Right atrium auricular region (tissue), 2 donors: ENCODE measurements at regions not wholly inside any gene's neighbourhood (a gene's known extent, or its start where the extent isn't known, plus 50 kb on each side); places are given as distances from the start of the nearest gene placed in this dataset.

ENCODE experiments used
- DNase-seq: peaks from one replicate; pipeline ENCODE4 v3.0.0-alpha.2; 2019; ENCODE audit warnings: low spot score
- H3K27ac ChIP-seq, 2 donors: fragments of 200-600 bp; sonication (generic); 1 replicate in 1 of 2; 2 replicates in 1 of 2; pipeline ENCODE4 v1.5.1; 2016 to 2019
- H3K27me3 ChIP-seq, 2 donors: fragments of 200-600 bp; sonication (generic); one replicate each; pipeline versions ENCODE4 v1.5.1 to v1.6.0; 2017 to 2019
- H3K36me3 ChIP-seq: fragments of 200-600 bp; sonication (generic); one replicate; pipeline ENCODE4 v1.5.1; 2016
- H3K4me1 ChIP-seq, 2 donors: fragments of 200-600 bp; sonication (generic); one replicate each; pipeline versions ENCODE4 v1.5.1 to v1.6.0; 2017 to 2019
- H3K4me3 ChIP-seq, 2 donors: fragments of 200-600 bp; sonication (generic); 1 replicate in 1 of 2; 2 replicates in 1 of 2; pipeline ENCODE4 v1.5.1; 2017 to 2019; ENCODE audit warnings: mild to moderate bottlenecking in 1 of 2, moderate library complexity in 1 of 2
- H3K9me3 ChIP-seq, 2 donors: fragments of 200-600 bp; sonication (generic); one replicate each; pipeline ENCODE4 v1.5.1; 2019
- CTCF ChIP-seq, 2 donors: fragments of 200-600 bp; sonication (generic); IDR thresholded peaks; one replicate each; pipeline ENCODE4 v1.5.1; 2019; ENCODE audit warnings: antibody characterized with exemption in 2 of 2

GRCh38 chr4:159604781-159605180 is 501.9 kb downstream of the RAPGEF2 start:
- TF ChIP-seq CTCF (IDR thresholded peaks at IDR 0.05): no peak
- H3K27ac ChIP-seq: no peak overlapping the region
- H3K36me3 ChIP-seq: no peaks in the 10 kb centered on the region
- no peak for DNase-seq
- H3K4me1 ChIP-seq: no peaks in the 10 kb centered on the region
- no peaks in the 10 kb centered on the region for H3K27me3 ChIP-seq
- H3K9me3 ChIP-seq: no peaks in the 10 kb centered on the region
- H3K4me3 ChIP-seq: no peak overlapping the region

- no peaks in the 10 kb centered on the region for H3K27me3 ChIP-seq
- no peak for TF ChIP-seq CTCF (IDR thresholded peaks at IDR 0.05)
- no peaks in the 10 kb centered on the region for H3K4me1 ChIP-seq
- DNase-seq: no peak
- H3K4me3 ChIP-seq: no peak overlapping the region
- H3K9me3 ChIP-seq: no peaks in the 10 kb centered on the region
- no peaks in the 10 kb centered on the region for H3K36me3 ChIP-seq
- no peak overlapping the region for H3K27ac ChIP-seq
Observed at GRCh38 chr4:159606835-159607234, 504.0 kb downstream of the RAPGEF2 start.

GRCh38 chr4:159607809-159608208 is 504.9 kb downstream of the RAPGEF2 start:
- no peaks in the 10 kb centered on the region for H3K36me3 ChIP-seq
- H3K4me3 ChIP-seq: no peak overlapping the region
- H3K27ac ChIP-seq: no peak overlapping the region
- no peaks in the 10 kb centered on the region for H3K4me1 ChIP-seq
- DNase-seq: no peak
- H3K27me3 ChIP-seq: no peaks in the 10 kb centered on the region
- TF ChIP-seq CTCF (IDR thresholded peaks at IDR 0.05): no peak
- H3K9me3 ChIP-seq: no peaks in the 10 kb centered on the region

- TF ChIP-seq CTCF (IDR thresholded peaks at IDR 0.05): no peak
- no peaks in the 10 kb centered on the region for H3K9me3 ChIP-seq
- no peaks in the 10 kb centered on the region for H3K4me1 ChIP-seq
- H3K27me3 ChIP-seq: no peaks in the 10 kb centered on the region
- H3K4me3 ChIP-seq: no peak overlapping the region
- no peak for DNase-seq
- H3K36me3 ChIP-seq: no peaks in the 10 kb centered on the region
- no peak overlapping the region for H3K27ac ChIP-seq
Observed at GRCh38 chr4:159608436-159608835, 505.6 kb downstream of the RAPGEF2 start.

GRCh38 chr4:159632031-159632430 is 529.2 kb downstream of the RAPGEF2 start:
- Histone ChIP-seq H3K9me3 (no peaks in the 10 kb centered on the region), H3K36me3 (no peaks in the 10 kb centered on the region), H3K4me1 (no peaks in the 10 kb centered on the region), H3K4me3 (no peak overlapping the region), H3K27ac (no peak overlapping the region), H3K27me3 (no peaks in the 10 kb centered on the region)
- DNase-seq: no peak
- TF ChIP-seq CTCF (IDR thresholded peaks at IDR 0.05): no peak

- Histone ChIP-seq H3K9me3 (no peaks in the 10 kb centered on the region), H3K27me3 (no peaks in the 10 kb centered on the region), H3K36me3 (no peaks in the 10 kb centered on the region), H3K4me3 (no peak overlapping the region), H3K27ac (no peak overlapping the region), H3K4me1 (no peaks in the 10 kb centered on the region)
- DNase-seq: no peak
- no peak for TF ChIP-seq CTCF (IDR thresholded peaks at IDR 0.05)
Observed at GRCh38 chr4:159639671-159640323, 536.9 kb downstream of the RAPGEF2 start.
